Muscle layer of colon (tissue), 2 donors: ENCODE measurements at regions not wholly inside any gene's neighbourhood (a gene's known extent, or its start where the extent isn't known, plus 50 kb on each side); places are given as distances from the start of the nearest gene placed in this dataset.
A peak's percentile ranks its signal among the peaks of the same experiment; 100 is the strongest.

Source experiments
- H3K27ac ChIP-seq: one replicate; pipeline ENCODE4 v1.7.0; 2013; ENCODE audit warnings: low read depth, mild to moderate bottlenecking, low read length, moderate library complexity
- H3K27me3 ChIP-seq, 2 donors: one replicate each; pipeline ENCODE4 v1.7.0; 2013; ENCODE audit warnings: low read length in 2 of 2, mild to moderate bottlenecking in 2 of 2; ENCODE audit not compliant: insufficient read depth in 2 of 2, control insufficient read depth in 1 of 2
- H3K36me3 ChIP-seq: one replicate; pipeline ENCODE4 v1.7.0; 2013; ENCODE audit warnings: mild to moderate bottlenecking, low read length; ENCODE audit not compliant: insufficient read depth
- H3K4me1 ChIP-seq: one replicate; pipeline ENCODE4 v1.7.0; 2013; ENCODE audit warnings: mild to moderate bottlenecking, low read length; ENCODE audit not compliant: insufficient read depth
- H3K4me3 ChIP-seq, 2 donors: one replicate each; pipeline ENCODE4 v1.7.0; 2013; ENCODE audit warnings: low read length in 2 of 2, low read depth in 1 of 2, mild to moderate bottlenecking in 1 of 2, moderate library complexity in 1 of 2
- H3K9ac ChIP-seq: one replicate; pipeline ENCODE4 v1.7.0; 2013; ENCODE audit warnings: low read length
- H3K9me3 ChIP-seq: one replicate; pipeline ENCODE4 v1.7.0; 2013; ENCODE audit warnings: mild to moderate bottlenecking, low read length
- donor health status: abdominal sarcoma.
- donor health status: Adenocarcinoma of cecum.

DNA sequence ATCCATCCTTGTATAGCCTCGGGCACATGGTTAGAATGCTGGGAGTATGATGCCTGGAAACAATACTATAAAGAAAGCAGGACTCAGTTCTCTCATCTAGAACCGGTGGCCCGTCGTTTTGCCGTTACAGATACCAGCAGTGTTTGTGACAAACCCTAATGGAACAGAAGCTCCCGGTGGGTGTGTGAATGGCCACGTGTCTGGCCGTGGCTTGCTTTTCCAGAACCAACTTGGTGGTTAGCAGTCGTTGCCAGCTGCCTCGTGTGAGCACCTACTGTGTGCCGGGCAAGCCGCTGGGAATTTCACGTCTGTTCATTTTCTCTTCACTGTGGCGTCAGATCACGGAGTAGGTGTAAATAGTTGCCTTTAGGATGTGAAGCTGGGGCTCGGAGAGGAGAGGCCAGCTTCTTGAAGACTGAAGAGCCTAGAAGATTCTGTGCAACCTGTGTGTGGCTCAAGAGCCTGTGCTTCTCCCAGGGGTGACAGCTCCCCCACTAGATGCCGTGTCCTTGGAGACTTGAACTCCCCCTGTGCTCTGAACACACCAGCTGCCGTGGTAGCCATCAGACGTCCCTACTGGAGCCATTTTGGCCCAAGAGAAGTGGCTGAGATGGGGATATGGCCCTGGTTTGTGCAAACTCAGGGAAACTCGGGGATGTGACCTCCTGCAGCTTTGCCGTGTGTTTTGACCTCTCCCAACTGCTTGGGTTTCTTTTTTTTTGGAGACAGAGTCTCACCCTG, 57.5 kb upstream of the PPARA start:
- H3K9me3 ChIP-seq: no peaks in the 10 kb centered on the region
- peak overlapping the region; percentile 19 for H3K27ac ChIP-seq
- H3K4me1 ChIP-seq: peaks cover 91% of the 10 kb centered on the region
- peaks cover 35% of the 10 kb centered on the region for H3K36me3 ChIP-seq
- H3K27me3 ChIP-seq: no peaks in the 10 kb centered on the region
- H3K4me3 ChIP-seq: no peak overlapping the region
- no peak overlapping the region for H3K9ac ChIP-seq

DNA sequence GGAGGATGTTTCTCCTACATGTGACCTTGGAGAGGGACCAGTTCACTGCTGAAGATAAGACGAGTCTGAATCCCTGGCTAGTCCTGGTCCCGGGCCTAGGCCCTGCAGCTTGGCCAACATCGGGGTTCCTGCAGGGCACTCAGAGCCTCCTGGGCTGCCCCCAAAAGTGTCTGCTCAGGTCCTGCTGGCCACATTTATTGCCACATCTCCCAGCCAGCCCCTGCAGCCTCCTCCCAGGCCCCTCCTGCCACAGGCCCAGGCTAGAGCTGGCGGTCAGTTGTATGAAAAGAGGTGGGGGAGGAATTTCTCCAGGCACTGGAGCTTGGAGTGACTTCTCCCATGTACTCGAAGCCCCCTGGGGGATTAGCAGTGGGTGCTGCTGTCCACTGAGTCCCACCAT, 56.5 kb upstream of the PPARA start:
- peaks cover 42% of the 10 kb centered on the region for H3K36me3 ChIP-seq
- no peaks in the 10 kb centered on the region for H3K9me3 ChIP-seq
- H3K4me3 ChIP-seq: no peak overlapping the region
- peaks cover 92% of the 10 kb centered on the region for H3K4me1 ChIP-seq
- no peaks in the 10 kb centered on the region for H3K27me3 ChIP-seq
- no peak overlapping the region for H3K9ac ChIP-seq
- H3K27ac ChIP-seq: peak overlapping the region; percentile 38

DNA sequence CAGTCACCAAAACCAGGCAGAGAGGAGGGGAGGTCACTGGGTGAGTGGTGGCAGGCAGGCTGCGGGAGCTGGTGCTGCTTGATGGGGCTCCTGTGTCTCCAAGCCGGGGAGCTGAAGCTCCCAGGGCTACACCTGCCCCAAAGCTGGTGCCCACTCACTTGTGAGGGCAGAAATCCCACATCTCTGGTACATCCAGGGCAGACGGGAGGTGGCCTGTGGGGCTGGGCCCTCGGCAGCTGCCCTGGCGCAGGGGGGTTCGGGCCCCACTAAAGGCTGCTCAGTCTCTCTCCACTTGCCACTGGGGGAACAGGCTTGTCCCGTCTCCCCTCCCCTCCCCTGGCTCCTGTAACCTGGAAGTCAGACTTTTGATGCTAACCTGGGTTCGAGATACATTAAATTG, 55.6 kb upstream of the PPARA start:
- Histone ChIP-seq H3K4me1 (peaks cover 89% of the 10 kb centered on the region), H3K27me3 (no peaks in the 10 kb centered on the region), H3K9me3 (no peaks in the 10 kb centered on the region), H3K9ac (no peak overlapping the region), H3K36me3 (peaks cover 50% of the 10 kb centered on the region), H3K4me3 (no peak overlapping the region), H3K27ac (no peak overlapping the region)

DNA sequence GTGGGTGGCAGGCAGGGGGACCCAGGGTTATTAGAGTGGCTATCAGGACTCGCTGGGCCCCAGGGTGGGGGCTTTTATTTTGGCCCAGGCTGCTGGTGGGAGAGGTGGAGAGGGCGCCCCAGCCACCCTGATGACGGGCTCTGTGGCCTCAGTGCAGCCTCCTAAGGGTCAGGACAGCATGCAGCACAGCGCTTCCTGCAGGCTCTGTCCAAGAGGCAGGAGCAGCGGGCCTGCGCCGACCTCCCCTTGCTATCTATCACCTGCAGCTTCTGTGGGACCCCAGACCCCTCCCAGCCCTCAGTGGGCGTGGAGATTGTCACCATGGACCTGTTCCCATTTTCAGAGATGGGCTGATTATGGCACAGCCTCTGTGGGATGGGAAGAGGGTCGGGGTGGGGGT, 54.3 kb upstream of the PPARA start:
- Histone ChIP-seq H3K9ac (no peak overlapping the region), H3K9me3 (no peaks in the 10 kb centered on the region), H3K27me3 (no peaks in the 10 kb centered on the region), H3K27ac (no peak overlapping the region), H3K4me3 (no peak overlapping the region), H3K36me3 (peaks cover 62% of the 10 kb centered on the region), H3K4me1 (peaks cover 80% of the 10 kb centered on the region)

DNA sequence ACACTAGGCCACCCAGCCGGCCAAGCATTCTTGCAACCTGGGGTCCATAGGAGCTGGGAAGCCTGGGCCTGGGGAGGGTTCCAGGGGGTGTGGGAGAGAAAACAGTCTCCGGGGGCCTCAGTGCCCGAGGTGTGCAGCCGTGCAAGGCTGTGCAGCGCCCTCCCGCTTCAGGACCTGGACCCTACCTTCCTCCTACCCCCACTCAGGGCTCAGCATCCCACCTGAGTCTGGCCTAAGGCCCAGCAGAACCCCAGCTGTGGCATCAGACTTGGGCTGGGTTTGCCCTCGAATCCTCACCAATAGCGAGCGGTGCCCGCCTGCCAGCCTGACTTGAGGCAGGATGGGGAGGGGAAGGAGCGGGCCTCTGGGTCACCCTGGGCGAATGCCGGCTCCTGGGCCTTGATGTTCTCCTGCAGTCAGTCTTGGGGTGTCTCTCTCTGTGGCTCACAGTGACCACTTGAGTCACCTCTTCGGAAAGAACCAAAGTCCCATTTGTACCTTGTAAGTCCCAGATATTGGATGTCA, 53.6 kb upstream of the PPARA start:
- H3K4me3 ChIP-seq: no peak overlapping the region
- H3K9ac ChIP-seq: no peak overlapping the region
- no peak overlapping the region for H3K27ac ChIP-seq
- peaks cover 58% of the 10 kb centered on the region for H3K36me3 ChIP-seq
- H3K9me3 ChIP-seq: no peaks in the 10 kb centered on the region
- no peaks in the 10 kb centered on the region for H3K27me3 ChIP-seq
- peaks cover 73% of the 10 kb centered on the region for H3K4me1 ChIP-seq

DNA sequence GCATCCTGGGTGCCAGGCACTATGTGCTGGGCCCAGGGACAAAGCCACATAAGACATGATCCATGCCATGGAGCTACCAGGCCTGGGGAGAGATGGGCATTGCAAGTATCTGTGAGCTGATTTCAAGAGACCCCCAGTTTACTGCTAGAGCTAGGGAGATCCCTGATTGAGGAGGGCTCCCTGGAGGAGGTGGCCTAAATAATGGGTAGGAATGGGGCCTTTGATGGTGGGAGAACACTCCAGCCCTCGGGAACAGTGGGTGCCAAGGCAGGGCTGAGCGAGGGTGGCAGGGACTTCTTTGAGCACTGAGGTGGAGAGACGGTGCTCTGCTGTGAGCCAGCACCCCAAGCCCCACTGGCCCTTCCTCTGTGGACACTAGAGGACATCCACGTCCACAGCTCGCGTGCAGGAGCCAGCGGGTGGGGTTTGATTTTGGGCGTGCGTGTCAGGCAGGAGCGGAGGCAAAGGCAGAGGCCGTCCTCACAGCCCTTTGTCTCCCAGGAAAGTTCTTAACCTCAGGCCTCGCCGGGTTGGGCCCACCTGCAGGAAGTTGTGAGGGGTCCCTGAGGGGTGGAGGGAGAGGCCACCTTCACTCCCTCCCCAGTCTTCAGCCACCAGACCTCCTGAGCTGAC, 52.9 kb upstream of the PPARA start:
- H3K36me3 ChIP-seq: peaks cover 58% of the 10 kb centered on the region
- H3K27me3 ChIP-seq: no peaks in the 10 kb centered on the region
- no peak overlapping the region for H3K4me3 ChIP-seq
- no peak overlapping the region for H3K9ac ChIP-seq
- H3K9me3 ChIP-seq: no peaks in the 10 kb centered on the region
- H3K4me1 ChIP-seq: peaks cover 66% of the 10 kb centered on the region
- no peak overlapping the region for H3K27ac ChIP-seq

DNA sequence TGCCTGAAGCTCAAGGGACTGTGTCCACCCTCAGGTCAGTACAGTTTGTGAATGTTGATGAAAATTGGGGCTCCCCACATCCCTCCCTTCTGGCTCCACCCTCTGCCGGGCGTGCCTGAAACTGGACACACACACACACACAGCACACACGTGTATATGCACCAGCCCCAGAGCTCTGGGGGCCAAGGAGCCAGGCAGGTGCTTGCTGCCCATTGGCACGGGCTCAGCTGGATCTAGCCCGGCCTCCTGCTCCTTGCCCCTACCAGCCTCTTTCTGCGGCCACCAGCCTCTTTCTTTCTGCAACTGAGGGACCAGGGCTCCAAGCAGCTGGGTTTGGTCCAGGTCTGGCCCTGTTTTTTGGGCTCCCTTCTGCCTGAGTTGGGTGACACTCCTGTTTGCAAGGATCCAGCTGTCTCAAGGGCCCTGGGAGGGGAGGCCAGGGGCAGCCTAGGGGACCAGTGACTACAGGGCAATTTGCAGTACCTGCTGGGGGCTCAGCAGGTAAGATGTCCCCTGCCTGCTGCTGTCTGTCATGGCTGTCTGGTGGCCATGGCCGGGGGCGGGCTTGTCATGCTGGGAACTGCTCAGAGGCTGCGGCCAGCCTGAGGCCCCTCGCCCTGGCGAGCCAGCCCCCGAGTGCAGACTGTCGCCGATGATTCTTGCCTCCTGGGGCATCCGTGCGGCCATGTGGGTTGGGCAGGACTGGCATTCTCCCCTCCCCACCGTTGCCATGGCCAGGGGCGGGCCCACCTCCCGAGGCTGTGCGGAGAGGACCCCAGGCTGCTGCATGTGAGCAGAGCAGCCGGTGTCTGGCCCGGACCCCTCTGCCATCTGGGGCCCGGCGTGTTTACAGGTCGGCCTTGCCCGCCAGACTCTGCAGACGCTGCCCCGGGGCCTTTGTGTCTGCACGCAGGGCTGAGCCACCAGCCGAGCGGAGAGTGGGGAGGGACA, 51.5 kb upstream of the PPARA start:
- no peak overlapping the region for H3K27ac ChIP-seq
- no peak overlapping the region for H3K4me3 ChIP-seq
- peaks cover 58% of the 10 kb centered on the region for H3K36me3 ChIP-seq
- H3K27me3 ChIP-seq: no peaks in the 10 kb centered on the region
- no peak overlapping the region for H3K9ac ChIP-seq
- H3K4me1 ChIP-seq: peaks cover 62% of the 10 kb centered on the region
- H3K9me3 ChIP-seq: no peaks in the 10 kb centered on the region

DNA sequence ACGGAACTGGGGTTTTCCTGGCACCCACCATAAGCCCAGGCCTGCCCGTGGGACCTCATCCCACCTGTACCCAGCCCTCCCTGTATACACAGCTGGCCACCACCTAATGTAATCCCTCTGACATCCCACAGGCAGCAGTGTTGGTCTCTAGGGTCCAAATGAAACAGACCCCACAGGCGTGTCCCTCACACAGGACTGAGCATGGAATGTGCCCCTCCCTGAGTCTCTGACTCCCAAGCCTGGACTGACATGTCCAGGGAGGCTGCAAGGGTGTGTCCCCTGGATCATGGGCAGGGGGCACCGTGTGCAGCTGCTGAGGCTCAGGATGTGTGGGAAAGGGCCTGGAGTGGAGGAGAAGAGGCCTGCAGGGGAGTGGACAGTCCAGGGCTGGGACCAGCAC, 50.6 kb upstream of the PPARA start:
- peaks cover 54% of the 10 kb centered on the region for H3K36me3 ChIP-seq
- H3K27me3 ChIP-seq: no peaks in the 10 kb centered on the region
- peaks cover 56% of the 10 kb centered on the region for H3K4me1 ChIP-seq
- no peak overlapping the region for H3K27ac ChIP-seq
- no peak overlapping the region for H3K4me3 ChIP-seq
- no peaks in the 10 kb centered on the region for H3K9me3 ChIP-seq
- no peak overlapping the region for H3K9ac ChIP-seq

DNA sequence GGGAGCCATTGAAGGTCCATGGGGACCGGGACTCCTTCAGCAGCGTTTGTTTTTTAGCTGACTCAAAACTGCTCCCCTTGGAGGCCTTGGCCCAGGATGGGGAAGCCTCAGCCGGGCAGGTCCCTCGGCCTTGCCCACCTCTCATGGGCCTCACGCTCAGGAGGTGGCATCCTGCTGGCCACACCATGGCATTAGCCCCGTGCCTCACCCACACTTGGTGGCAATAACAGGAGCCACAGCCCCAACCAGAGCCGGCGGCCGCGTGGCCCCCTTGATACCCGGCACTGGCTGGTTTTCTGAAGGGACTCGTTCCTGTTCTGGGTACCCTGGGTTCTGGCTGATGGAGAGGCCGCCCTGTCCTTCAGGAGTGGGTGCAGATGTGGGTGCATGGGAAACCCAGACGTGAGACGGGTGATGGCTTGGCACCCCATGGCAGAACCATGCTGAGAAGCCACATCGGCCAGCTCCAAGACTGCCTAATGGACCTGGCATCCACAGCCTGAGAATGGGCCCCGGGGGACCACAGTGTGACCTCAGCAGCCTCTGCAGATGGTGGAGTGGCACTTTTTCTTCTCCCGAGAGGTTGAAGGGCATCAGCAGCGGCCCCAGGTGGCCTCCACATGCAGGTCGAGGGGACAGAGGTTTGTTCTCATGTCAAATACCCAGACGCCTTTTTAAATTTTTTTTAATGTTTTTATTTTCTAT, 49.8 kb upstream of the PPARA start:
- H3K27me3 ChIP-seq: no peaks in the 10 kb centered on the region
- H3K27ac ChIP-seq: no peak overlapping the region
- no peaks in the 10 kb centered on the region for H3K9me3 ChIP-seq
- peaks cover 54% of the 10 kb centered on the region for H3K36me3 ChIP-seq
- no peak overlapping the region for H3K4me3 ChIP-seq
- no peak overlapping the region for H3K9ac ChIP-seq
- peaks cover 60% of the 10 kb centered on the region for H3K4me1 ChIP-seq
